Left ventricle myocardium inferior (tissue), 1 donor: ENCODE measurements at regions not wholly inside any gene's neighbourhood (a gene's known extent, or its start where the extent isn't known, plus 50 kb on each side); places are given as distances from the start of the nearest gene placed in this dataset.

Source experiments
- DNase-seq: peaks from one replicate; pipeline ENCODE4 v3.0.0-alpha.2; 2020
- H3K27ac ChIP-seq: fragments of 200-600 bp; replicated peaks from 2 replicates; pipeline ENCODE4 v1.8.0; 2021
- H3K27me3 ChIP-seq: fragments of 200-600 bp; 2 replicates; pipeline ENCODE4 v1.8.0; 2021; ENCODE audit warnings: low read depth
- H3K36me3 ChIP-seq: fragments of 200-600 bp; 2 replicates; pipeline ENCODE4 v1.8.0; 2021
- H3K4me1 ChIP-seq: fragments of 200-600 bp; 2 replicates; pipeline ENCODE4 v1.8.0; 2021
- H3K4me3 ChIP-seq: fragments of 200-600 bp; 2 replicates; pipeline ENCODE4 v1.8.0; 2021; ENCODE audit warnings: mild to moderate bottlenecking, moderate library complexity
- H3K9me3 ChIP-seq: fragments of 200-600 bp; replicated peaks from 2 replicates; pipeline ENCODE4 v1.8.0; 2021
- CTCF ChIP-seq: fragments of 200-600 bp; IDR thresholded peaks from 2 replicates; pipeline ENCODE4 v1.8.0; 2021; ENCODE audit warnings: antibody characterized with exemption, mild to moderate bottlenecking, borderline replicate concordance
- intact Hi-C: fragments of 100-400 bp; cut with micrococcal nuclease; formaldehyde crosslinking; loops from one replicate; pipeline ENCODE4 v1.11.0; 2022
- donor health status: DM: no; HTN: yes; CAD: no; lungs with severe emphysema.

GRCh38 chr11:98207086-98207485 is 813.7 kb upstream of the CNTN5 start:
- intact Hi-C loops, result no loop called here

GRCh38 chr11:98227278-98227677 is 793.5 kb upstream of the CNTN5 start:
- H3K27ac ChIP-seq, result no peak overlapping the region
- no peaks in the 10 kb centered on the region for H3K4me1 ChIP-seq
- TF ChIP-seq CTCF, result no peak
- intact Hi-C loops, result no loop called here
- DNase-seq, result no peak
- H3K36me3 ChIP-seq, result no peaks in the 10 kb centered on the region
- no peaks in the 10 kb centered on the region for H3K27me3 ChIP-seq
- no peak overlapping the region for H3K4me3 ChIP-seq
- H3K9me3 ChIP-seq, result no peaks in the 10 kb centered on the region

More at GRCh38 chr11:98207086-98207485, 813.7 kb upstream of the CNTN5 start:
- Histone ChIP-seq H3K27me3 (no peaks in the 10 kb centered on the region), H3K4me3 (no peak overlapping the region), H3K36me3 (no peaks in the 10 kb centered on the region), H3K27ac (no peak overlapping the region), H3K9me3 (peaks cover 12% of the 10 kb centered on the region), H3K4me1 (no peaks in the 10 kb centered on the region)
- no peak for DNase-seq
- TF ChIP-seq CTCF, result no peak

- Histone ChIP-seq H3K4me1 (no peaks in the 10 kb centered on the region), H3K4me3 (no peak overlapping the region), H3K27ac (no peak overlapping the region), H3K9me3 (no peaks in the 10 kb centered on the region), H3K36me3 (no peaks in the 10 kb centered on the region), H3K27me3 (no peaks in the 10 kb centered on the region)
- DNase-seq, result no peak
- intact Hi-C loops, result no loop called here
- no peak for TF ChIP-seq CTCF
Measured at GRCh38 chr11:98230678-98231077, 790.1 kb upstream of the CNTN5 start.

- Histone ChIP-seq H3K36me3 (no peaks in the 10 kb centered on the region), H3K9me3 (no peaks in the 10 kb centered on the region), H3K4me1 (no peaks in the 10 kb centered on the region), H3K27ac (no peak overlapping the region), H3K27me3 (no peaks in the 10 kb centered on the region), H3K4me3 (no peak overlapping the region)
- no peak for DNase-seq
- TF ChIP-seq CTCF, result no peak
- intact Hi-C loops, result loop anchor here (5.0 kb wide), 1 partner anchor 47 kb away; no protein-coding TSS in a partner anchor
Measured at GRCh38 chr11:98234698-98235097, 786.1 kb upstream of the CNTN5 start.

- Histone ChIP-seq H3K27ac (no peak overlapping the region), H3K36me3 (no peaks in the 10 kb centered on the region), H3K9me3 (peaks cover 31% of the 10 kb centered on the region), H3K27me3 (no peaks in the 10 kb centered on the region), H3K4me3 (no peak overlapping the region), H3K4me1 (no peaks in the 10 kb centered on the region)
- intact Hi-C loops, result no loop called here
- no peak for TF ChIP-seq CTCF
- DNase-seq, result no peak
Measured at GRCh38 chr11:98243897-98244296, 776.9 kb upstream of the CNTN5 start.

GRCh38 chr11:98260983-98261382 is 759.8 kb upstream of the CNTN5 start:
- H3K9me3 ChIP-seq, result peaks cover 14% of the 10 kb centered on the region
- H3K36me3 ChIP-seq, result no peaks in the 10 kb centered on the region
- no peaks in the 10 kb centered on the region for H3K4me1 ChIP-seq
- no peak for TF ChIP-seq CTCF
- H3K4me3 ChIP-seq, result no peak overlapping the region
- intact Hi-C loops, result no loop called here
- DNase-seq, result no peak
- H3K27ac ChIP-seq, result no peak overlapping the region
- no peaks in the 10 kb centered on the region for H3K27me3 ChIP-seq
